ENCODE measurements at regions not wholly inside any gene's neighbourhood (a gene's known extent, or its start where the extent isn't known, plus 50 kb on each side); places are given as distances from the start of the nearest gene placed in this dataset.
"Not testable (repeated sequence)": the region's sequence is repeated elsewhere in the genome, so short reads cannot be mapped to it uniquely, and the experiment has no call there.

GRCh38 chr9:62844681-62845185 is 1654.9 kb downstream of the SPATA31A7 start:
- H3T11ph ChIP-seq (ENCODE audit: low read length); H2BK15ac ChIP-seq (ENCODE audit: low read depth, low read length); H4K20me1 ChIP-seq (ENCODE audit: control insufficient read depth, insufficient read depth, insufficient read length); H3K14ac ChIP-seq (ENCODE audit: insufficient read depth, low read length); H3K79me2 ChIP-seq (ENCODE audit: insufficient read depth, low read length); H2AFZ ChIP-seq (ENCODE audit: low read length); H3K56ac ChIP-seq (ENCODE audit: insufficient read length, low read depth, low read length); H3K9me3 ChIP-seq (ENCODE audit: control insufficient read depth, low read depth, low read length); DNase-seq; H3K4me2 ChIP-seq (ENCODE audit: insufficient read depth, insufficient read length, low read length); H2BK12ac ChIP-seq (ENCODE audit: insufficient read length, low read depth, low read length); H3K23me2 ChIP-seq (ENCODE audit: insufficient read length, low read depth, low read length, poor library complexity, severe bottlenecking); H3K79me1 ChIP-seq (ENCODE audit: insufficient read depth, low read depth, low read length, poor library complexity, severe bottlenecking); H3K23ac ChIP-seq (ENCODE audit: insufficient read length, low read depth, low read length); H3K9ac ChIP-seq (ENCODE audit: extremely low read depth, insufficient read length, low read length); H2BK5ac ChIP-seq (ENCODE audit: insufficient read length, low read length); H3K27ac ChIP-seq (ENCODE audit: insufficient read length, low read depth, low read length); H2BK120ac ChIP-seq (ENCODE audit: low read depth, low read length, poor library complexity, severe bottlenecking); H4K8ac ChIP-seq (replicated peaks; ENCODE audit: insufficient read length, low read depth, low read length); H3K4me1 Mint-ChIP-seq; H4K91ac ChIP-seq (ENCODE audit: insufficient read length, low read depth, low read length); H4K5ac ChIP-seq (ENCODE audit: insufficient read length, low read depth, low read length); H3K9me3 Mint-ChIP-seq; H3K4me1 ChIP-seq (ENCODE audit: insufficient read depth, low read length); H3K27ac Mint-ChIP-seq; H3K18ac ChIP-seq (ENCODE audit: insufficient read length, low read depth, low read length); H2AK5ac ChIP-seq (ENCODE audit: insufficient read length, low read length); H2BK20ac ChIP-seq (ENCODE audit: low read depth, low read length, poor library complexity, severe bottlenecking); H3K36me3 Mint-ChIP-seq (ENCODE audit: insufficient read depth in 1 of 3, low read depth in 3 of 3); H3K4ac ChIP-seq (ENCODE audit: low read depth, low read length): not testable (repeated sequence)
- peaks cover 60% of the 10 kb centered on the region for H3K27me3 Mint-ChIP-seq (ENCODE audit: low read depth)
- peaks cover 16% of the 10 kb centered on the region for H3K27me3 ChIP-seq (ENCODE audit: insufficient read depth, low read length)
- no CpG with 5 or more reads among the region's 27 CpGs for WGBS (ENCODE audit: extremely low coverage, insufficient read length, low lambda C conversion rate)
- H3K4me3 Mint-ChIP-seq = peak overlapping the region; percentile 21 to 72; a peak in 4 of 5 replicates

- not testable (repeated sequence) for H3K9me3 ChIP-seq (ENCODE audit: control insufficient read depth, low read depth, low read length); H3K56ac ChIP-seq (ENCODE audit: insufficient read length, low read depth, low read length); H3K27ac ChIP-seq (ENCODE audit: insufficient read length, low read depth, low read length); H3K36me3 Mint-ChIP-seq (ENCODE audit: insufficient read depth in 1 of 3, low read depth in 3 of 3); H3K23ac ChIP-seq (ENCODE audit: insufficient read length, low read depth, low read length); H3K23me2 ChIP-seq (ENCODE audit: insufficient read length, low read depth, low read length, poor library complexity, severe bottlenecking); H3K4ac ChIP-seq (ENCODE audit: low read depth, low read length); H4K5ac ChIP-seq (ENCODE audit: insufficient read length, low read depth, low read length); H3K4me3 Mint-ChIP-seq; H3K4me1 Mint-ChIP-seq; H3K4me2 ChIP-seq (ENCODE audit: insufficient read depth, insufficient read length, low read length); H2BK15ac ChIP-seq (ENCODE audit: low read depth, low read length); H3K18ac ChIP-seq (ENCODE audit: insufficient read length, low read depth, low read length); H3T11ph ChIP-seq (ENCODE audit: low read length); DNase-seq; H3K4me1 ChIP-seq (ENCODE audit: insufficient read depth, low read length); H4K20me1 ChIP-seq (ENCODE audit: control insufficient read depth, insufficient read depth, insufficient read length); H3K14ac ChIP-seq (ENCODE audit: insufficient read depth, low read length); H4K91ac ChIP-seq (ENCODE audit: insufficient read length, low read depth, low read length); H3K9ac ChIP-seq (ENCODE audit: extremely low read depth, insufficient read length, low read length); H3K27ac Mint-ChIP-seq; H3K79me1 ChIP-seq (ENCODE audit: insufficient read depth, low read depth, low read length, poor library complexity, severe bottlenecking); H2AFZ ChIP-seq (ENCODE audit: low read length); H2BK5ac ChIP-seq (ENCODE audit: insufficient read length, low read length); H3K79me2 ChIP-seq (ENCODE audit: insufficient read depth, low read length); H4K8ac ChIP-seq (replicated peaks; ENCODE audit: insufficient read length, low read depth, low read length); H2BK12ac ChIP-seq (ENCODE audit: insufficient read length, low read depth, low read length); H3K27me3 ChIP-seq (ENCODE audit: insufficient read depth, low read length); H2BK120ac ChIP-seq (ENCODE audit: low read depth, low read length, poor library complexity, severe bottlenecking); H2AK5ac ChIP-seq (ENCODE audit: insufficient read length, low read length); H2BK20ac ChIP-seq (ENCODE audit: low read depth, low read length, poor library complexity, severe bottlenecking); H3K9me3 Mint-ChIP-seq
- peaks cover 65% of the 10 kb centered on the region for H3K27me3 Mint-ChIP-seq (ENCODE audit: low read depth)
- no CpG with 5 or more reads among the region's 2 CpGs for WGBS (ENCODE audit: extremely low coverage, insufficient read length, low lambda C conversion rate)
Measured at GRCh38 chr9:62848258-62848657, 1658.4 kb downstream of the SPATA31A7 start.
